SU-DHL-6 (cell line): ENCODE measurements at regions not wholly inside any gene's neighbourhood (a gene's known extent, or its start where the extent isn't known, plus 50 kb on each side); places are given as distances from the start of the nearest gene placed in this dataset.

Source experiments
- H2AFZ ChIP-seq: fragments of 200-600 bp; sonication (generic); 2 replicates; pipeline ENCODE4 v1.6.1; 2014; ENCODE audit warnings: low read depth, mild to moderate bottlenecking, moderate library complexity, mixed read lengths, antibody characterized with exemption, low read length; ENCODE audit not compliant: severe bottlenecking
- H3F3A ChIP-seq: fragments of 200-600 bp; shearing (Covaris generic); 2 replicates; pipeline ENCODE4 v1.6.0; 2016; ENCODE audit warnings: antibody characterized with exemption, mild to moderate bottlenecking; ENCODE audit not compliant: insufficient read depth
- H3K27ac ChIP-seq: fragments of 200-600 bp; sonication (generic); 2 replicates; pipeline ENCODE4 v1.5.1; 2016; ENCODE audit warnings: low read depth, mild to moderate bottlenecking, low read length, moderate library complexity, mixed read lengths
- H3K27me3 ChIP-seq: fragments of 200-600 bp; sonication (generic), shearing (Covaris generic); 2 replicates; pipeline ENCODE4 v1.6.0; 2014; ENCODE audit warnings: mild to moderate bottlenecking, low read length
- H3K36me3 ChIP-seq: fragments of 200-600 bp; sonication (generic); 2 replicates; pipeline ENCODE4 v1.6.1; 2014; ENCODE audit warnings: mild to moderate bottlenecking, low read length, mixed read lengths
- H3K4me2 ChIP-seq: fragments of 300-600, 200-600 bp; shearing (Covaris generic), sonication (generic); 2 replicates; pipeline ENCODE4 v1.6.0; 2014; ENCODE audit warnings: low read length, low read depth, mild to moderate bottlenecking; ENCODE audit not compliant: poor library complexity, severe bottlenecking
- H3K4me3 ChIP-seq: fragments of 200-600 bp; sonication (generic); 2 replicates; pipeline ENCODE4 v1.5.1; 2014; ENCODE audit warnings: antibody characterized with exemption, low read length, mild to moderate bottlenecking, mixed read lengths; ENCODE audit not compliant: insufficient read depth, poor library complexity, severe bottlenecking
- H3K79me2 ChIP-seq: fragments of 200-600 bp; sonication (generic); 2 replicates; pipeline ENCODE4 v1.6.1; 2014; ENCODE audit warnings: mild to moderate bottlenecking, low read length, moderate library complexity; ENCODE audit not compliant: insufficient read depth
- H3K9ac ChIP-seq: fragments of 200-600 bp; sonication (generic); 2 replicates; pipeline ENCODE4 v1.7.0; 2014; ENCODE audit warnings: mild to moderate bottlenecking, low read length
- H3K9me2 ChIP-seq: fragments of 200-600 bp; sonication (generic); replicated peaks from 2 replicates; pipeline ENCODE4 v1.6.1; 2014; ENCODE audit warnings: low read length; ENCODE audit not compliant: insufficient read depth
- H3K9me3 ChIP-seq: fragments of 200-600 bp; sonication (generic); 2 replicates; pipeline ENCODE4 v1.6.1; 2014; ENCODE audit warnings: low read length, mixed read lengths; ENCODE audit not compliant: insufficient read depth
- H4K20me1 ChIP-seq: fragments of 200-600 bp; sonication (generic); 2 replicates; pipeline ENCODE4 v1.6.1; 2014; ENCODE audit warnings: low read depth, mild to moderate bottlenecking, antibody characterized with exemption, low read length, moderate library complexity, mixed read lengths
- EZH2phosphoT487 ChIP-seq: fragments of 200-600 bp; sonication (generic), shearing (Covaris generic); conservative IDR thresholded peaks from 2 replicates; pipeline ENCODE4 v1.6.1; 2018; ENCODE audit warnings: mild to moderate bottlenecking, antibody characterized with exemption, low read length, moderate library complexity, mixed read lengths
- TF ChIP-seq, protein P1 (sequence below): fragments of 200-600 bp; sonication (generic); IDR thresholded peaks from one replicate; pipeline ENCODE4 v1.5.1; 2017; ENCODE audit warnings: antibody characterized with exemption, mild to moderate bottlenecking, low read length, moderate library complexity; ENCODE audit not compliant: insufficient read depth, poor library complexity, severe bottlenecking

DNA sequence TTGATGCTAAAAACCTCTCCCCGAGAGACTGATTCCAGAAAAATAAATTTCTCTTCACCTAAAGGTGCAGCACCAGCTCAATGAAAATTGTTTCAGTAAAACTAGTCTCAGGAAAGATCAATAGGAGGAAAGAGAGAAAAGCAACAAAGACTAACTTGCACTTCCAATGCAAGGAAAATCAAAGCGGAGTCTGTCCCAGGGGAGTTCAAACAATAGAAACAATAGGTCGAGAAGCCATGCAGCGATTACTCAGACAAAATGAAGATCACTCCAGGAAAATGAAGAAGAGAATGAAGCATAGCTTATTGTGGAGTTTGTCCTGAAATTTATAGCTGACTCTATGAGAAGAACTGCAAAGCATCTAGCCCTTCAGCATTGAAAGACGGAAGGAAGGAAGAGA is 105.1 kb upstream of the FRMD4B start:
- no peak overlapping the region for H3K4me2 ChIP-seq
- H3K9ac ChIP-seq: no peak overlapping the region
- no peaks in the 10 kb centered on the region for H4K20me1 ChIP-seq
- H3F3A ChIP-seq: no peaks in the 10 kb centered on the region
- H3K27me3 ChIP-seq: no peaks in the 10 kb centered on the region
- H3K36me3 ChIP-seq: no peaks in the 10 kb centered on the region
- H3K4me3 ChIP-seq: no peak overlapping the region
- no peaks in the 10 kb centered on the region for H3K79me2 ChIP-seq
- H3K9me2 ChIP-seq: no peaks in the 10 kb centered on the region
- no peak overlapping the region for H3K27ac ChIP-seq
- H2AFZ ChIP-seq: no peak overlapping the region
- TF ChIP-seq, protein P1, sequence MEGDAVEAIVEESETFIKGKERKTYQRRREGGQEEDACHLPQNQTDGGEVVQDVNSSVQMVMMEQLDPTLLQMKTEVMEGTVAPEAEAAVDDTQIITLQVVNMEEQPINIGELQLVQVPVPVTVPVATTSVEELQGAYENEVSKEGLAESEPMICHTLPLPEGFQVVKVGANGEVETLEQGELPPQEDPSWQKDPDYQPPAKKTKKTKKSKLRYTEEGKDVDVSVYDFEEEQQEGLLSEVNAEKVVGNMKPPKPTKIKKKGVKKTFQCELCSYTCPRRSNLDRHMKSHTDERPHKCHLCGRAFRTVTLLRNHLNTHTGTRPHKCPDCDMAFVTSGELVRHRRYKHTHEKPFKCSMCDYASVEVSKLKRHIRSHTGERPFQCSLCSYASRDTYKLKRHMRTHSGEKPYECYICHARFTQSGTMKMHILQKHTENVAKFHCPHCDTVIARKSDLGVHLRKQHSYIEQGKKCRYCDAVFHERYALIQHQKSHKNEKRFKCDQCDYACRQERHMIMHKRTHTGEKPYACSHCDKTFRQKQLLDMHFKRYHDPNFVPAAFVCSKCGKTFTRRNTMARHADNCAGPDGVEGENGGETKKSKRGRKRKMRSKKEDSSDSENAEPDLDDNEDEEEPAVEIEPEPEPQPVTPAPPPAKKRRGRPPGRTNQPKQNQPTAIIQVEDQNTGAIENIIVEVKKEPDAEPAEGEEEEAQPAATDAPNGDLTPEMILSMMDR: no peak
- TF ChIP-seq EZH2phosphoT487: no peak
- no peaks in the 10 kb centered on the region for H3K9me3 ChIP-seq

DNA sequence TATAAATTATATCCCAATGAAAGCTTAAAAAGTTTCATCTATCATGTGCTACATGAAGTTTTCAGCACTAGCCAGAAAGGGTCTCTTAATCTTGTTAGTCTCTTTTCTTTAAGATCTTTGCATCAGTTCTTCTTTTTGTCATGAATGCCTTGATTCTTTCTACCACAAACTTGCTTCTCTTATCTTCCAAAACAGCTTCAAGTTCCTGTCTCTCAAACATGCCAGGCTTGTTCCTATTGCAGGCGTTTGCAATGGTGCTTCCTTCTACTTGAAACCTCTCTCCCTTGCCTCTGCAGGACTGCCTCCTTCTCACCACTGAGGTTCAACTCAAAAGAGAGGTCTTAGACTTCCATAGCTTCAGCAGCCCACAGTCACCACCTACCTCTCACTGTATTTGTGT is 104.3 kb upstream of the FRMD4B start:
- Histone ChIP-seq H2AFZ (no peak overlapping the region), H3K4me2 (no peak overlapping the region)

DNA sequence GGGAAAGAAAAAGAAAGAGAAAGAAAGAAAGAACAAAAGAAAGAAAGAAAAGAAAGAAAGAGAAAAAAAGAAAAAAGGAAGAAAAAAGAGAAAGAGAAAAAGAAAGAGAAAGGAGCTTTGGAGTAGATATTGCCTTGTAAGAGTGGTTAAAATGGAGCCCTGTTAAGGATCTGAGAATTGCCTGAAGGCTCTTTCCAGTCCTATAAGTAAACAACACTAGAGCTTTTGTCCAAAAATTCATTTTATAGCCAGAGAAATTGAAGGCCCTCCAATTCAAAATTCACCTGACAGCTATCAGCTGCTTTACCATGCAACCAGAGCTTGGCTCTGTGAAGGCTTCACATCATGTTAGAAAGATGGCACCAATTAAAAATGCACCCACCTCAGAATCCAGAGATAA is 102.1 kb upstream of the FRMD4B start:
- Histone ChIP-seq H3K27me3 (no peaks in the 10 kb centered on the region), H3K79me2 (no peaks in the 10 kb centered on the region), H3K4me3 (no peak overlapping the region), H2AFZ (no peak overlapping the region), H3K4me2 (no peak overlapping the region), H3K9ac (no peak overlapping the region), H3K36me3 (no peaks in the 10 kb centered on the region), H3K9me3 (no peaks in the 10 kb centered on the region), H3K27ac (no peak overlapping the region), H3K9me2 (no peaks in the 10 kb centered on the region), H3F3A (no peaks in the 10 kb centered on the region), H4K20me1 (no peaks in the 10 kb centered on the region)
- TF ChIP-seq, protein P1: no peak
- TF ChIP-seq EZH2phosphoT487: no peak

More for the DNA sequence above, 104.3 kb upstream of the FRMD4B start:
- H3K27me3 ChIP-seq: no peaks in the 10 kb centered on the region
- H3K79me2 ChIP-seq: no peaks in the 10 kb centered on the region
- H3K4me3 ChIP-seq: no peak overlapping the region
- no peaks in the 10 kb centered on the region for H3F3A ChIP-seq
- no peaks in the 10 kb centered on the region for H3K9me2 ChIP-seq
- no peaks in the 10 kb centered on the region for H3K9me3 ChIP-seq
- H3K36me3 ChIP-seq: no peaks in the 10 kb centered on the region
- TF ChIP-seq EZH2phosphoT487: no peak
- TF ChIP-seq, protein P1: no peak
- no peaks in the 10 kb centered on the region for H4K20me1 ChIP-seq
- H3K27ac ChIP-seq: no peak overlapping the region
- H3K9ac ChIP-seq: no peak overlapping the region
